HL-60 (cell line): ENCODE measurements at regions not wholly inside any gene's neighbourhood (a gene's known extent, or its start where the extent isn't known, plus 50 kb on each side); places are given as distances from the start of the nearest gene placed in this dataset.
"Not testable (repeated sequence)": the region's sequence is repeated elsewhere in the genome, so short reads cannot be mapped to it uniquely, and the experiment has no call there.

Experiments used
- CTCF ChIP-seq: IDR thresholded peaks from one replicate; pipeline ENCODE4 v1.5.1; 2011; ENCODE audit warnings: low read length, control low read depth, inconsistent platforms; ENCODE audit not compliant: insufficient read depth
- POLR2AphosphoS5 ChIP-seq: IDR thresholded peaks from 2 replicates; pipeline ENCODE4 v1.6.1; 2012; ENCODE audit warnings: low read depth
- REST ChIP-seq: IDR thresholded peaks from 2 replicates; pipeline ENCODE4 v1.6.1; 2012; ENCODE audit warnings: low read depth; ENCODE audit not compliant: insufficient replicate concordance

- TF ChIP-seq CTCF, REST, POLR2AphosphoS5: not testable (repeated sequence)
Observed at GRCh38 chr9:61817127-61817705, 627.4 kb downstream of the SPATA31A7 start.
